Naive thymus-derived CD4-positive, alpha-beta T cell (primary cell): ENCODE measurements at regions not wholly inside any gene's neighbourhood (a gene's known extent, or its start where the extent isn't known, plus 50 kb on each side); places are given as distances from the start of the nearest gene placed in this dataset.

Experiments
- ATAC-seq: fragments of 150-1000 bp; cut with Tn5 transposase; 2 replicates; pipeline ENCODE4 v1.10.0; 2021; ENCODE audit warnings: mild to moderate bottlenecking, moderate library complexity
- CTCF ChIA-PET: fragments of 350-600 bp; sonication (Branson Sonifier 250); formaldehyde crosslinking; loops from one replicate; lab custom pipeline; 2021; ENCODE audit warnings: antibody characterized with exemption; lab: Charles Lee
- POLR2A ChIA-PET: fragments of 350-600 bp; sonication (Branson Sonifier 250); formaldehyde crosslinking; loops from one replicate; lab custom pipeline; 2021; ENCODE audit warnings: antibody characterized with exemption, inconsistent platforms; lab: Charles Lee
- DNase-seq, 9 donors: peaks; one replicate each; pipeline versions ENCODE4 v3.0.0 to v3.0.0-alpha.2; 2020 to 2022; ENCODE audit warnings: mixed read lengths in 1 of 9
- H3K27ac ChIP-seq: one replicate; pipeline ENCODE4 v1.7.0; 2013; ENCODE audit warnings: mild to moderate bottlenecking, low read depth, low read length, moderate library complexity
- H3K27me3 ChIP-seq, 2 donors: one replicate each; pipeline ENCODE4 v1.7.0; 2013; ENCODE audit warnings: low read length in 2 of 2, mild to moderate bottlenecking in 2 of 2, moderate library complexity in 2 of 2; ENCODE audit not compliant: control insufficient read depth in 2 of 2, insufficient read depth in 2 of 2
- H3K36me3 ChIP-seq, 3 experiments: 1 replicate in 2 of 3; 2 replicates in 1 of 3; pipeline ENCODE4 v1.7.0; 2013; ENCODE audit warnings: low read length in 3 of 3, mild to moderate bottlenecking in 3 of 3, moderate library complexity in 1 of 3; ENCODE audit not compliant: insufficient read depth in 3 of 3, control insufficient read depth in 2 of 3
- H3K4me1 ChIP-seq, 2 donors: one replicate each; pipeline ENCODE4 v1.7.0; 2013; ENCODE audit warnings: low read length in 2 of 2, mild to moderate bottlenecking in 2 of 2, moderate library complexity in 1 of 2; ENCODE audit not compliant: control insufficient read depth in 2 of 2, insufficient read depth in 2 of 2
- H3K4me3 ChIP-seq: 2 replicates; pipeline ENCODE4 v1.7.0; 2013; ENCODE audit warnings: mild to moderate bottlenecking, low read length
- H3K9me3 ChIP-seq, 3 experiments: 1 replicate in 2 of 3; 2 replicates in 1 of 3; pipeline ENCODE4 v1.7.0; 2013; ENCODE audit warnings: low read length in 3 of 3; ENCODE audit not compliant: control insufficient read depth in 2 of 3
- H3K27ac Mint-ChIP-seq, 9 donors: one replicate each; pipeline ENCODE4 v1.8.0; 2020 to 2022; ENCODE audit warnings: mixed read lengths in 9 of 9, mild to moderate bottlenecking in 8 of 9, moderate library complexity in 5 of 9, inconsistent platforms in 2 of 9
- H3K27me3 Mint-ChIP-seq, 5 donors: one replicate each; pipeline ENCODE4 v1.8.0; 2021 to 2022; ENCODE audit warnings: mixed read lengths in 5 of 5, mild to moderate bottlenecking in 1 of 5
- H3K36me3 Mint-ChIP-seq, 5 donors: one replicate each; pipeline ENCODE4 v1.8.0; 2020 to 2022; ENCODE audit warnings: mixed read lengths in 5 of 5, mild to moderate bottlenecking in 3 of 5, inconsistent platforms in 1 of 5
- H3K4me1 Mint-ChIP-seq, 7 donors: one replicate each; pipeline ENCODE4 v1.8.0; 2020 to 2022; ENCODE audit warnings: mixed read lengths in 7 of 7, mild to moderate bottlenecking in 3 of 7, inconsistent platforms in 1 of 7
- H3K4me3 Mint-ChIP-seq, 10 donors: one replicate each; pipeline ENCODE4 v1.8.0; 2020 to 2022; ENCODE audit warnings: mild to moderate bottlenecking in 10 of 10, mixed read lengths in 10 of 10, moderate library complexity in 6 of 10, inconsistent platforms in 2 of 10
- H3K9me3 Mint-ChIP-seq, 11 donors: one replicate each; pipeline ENCODE4 v1.8.0; 2020 to 2022; ENCODE audit warnings: mixed read lengths in 11 of 11, mild to moderate bottlenecking in 4 of 11, inconsistent platforms in 1 of 11, moderate library complexity in 1 of 11
- intact Hi-C, 2 donors: fragments of 100-400 bp; cut with micrococcal nuclease; formaldehyde crosslinking; loops; one replicate each; pipeline ENCODE4 v1.15.1; 2023

DNA sequence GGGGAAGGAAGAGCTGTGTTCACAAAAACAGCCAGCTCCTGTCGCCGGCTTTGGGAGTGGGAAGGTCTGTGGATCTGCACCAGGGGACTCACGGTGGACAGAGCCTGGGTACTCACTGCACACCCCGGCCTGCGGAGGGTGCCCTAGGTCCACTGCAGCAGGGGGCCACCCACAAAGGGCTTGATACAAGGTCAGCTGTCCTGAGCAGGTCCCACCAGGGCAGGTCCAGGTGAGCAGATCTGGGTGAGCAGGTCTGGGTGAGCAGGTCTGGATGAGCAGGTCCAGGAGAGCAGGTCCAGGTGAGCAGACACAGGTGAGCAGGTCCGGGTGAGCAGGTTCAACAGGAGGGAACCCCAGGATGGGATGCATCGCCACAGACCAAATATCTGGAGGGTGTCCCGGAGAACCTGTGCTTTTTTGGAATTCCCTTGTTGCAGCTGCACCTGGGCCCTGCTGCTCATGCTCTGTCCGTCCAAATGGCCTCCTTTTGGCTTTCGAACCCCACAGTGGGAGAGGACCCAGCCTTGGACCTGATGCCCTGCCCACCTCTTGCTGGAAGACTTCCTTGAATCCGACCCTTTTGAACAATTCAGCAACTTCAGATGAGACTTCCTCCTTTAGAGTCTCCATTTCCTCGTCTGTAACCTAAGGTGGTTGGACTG lies 485.3 kb downstream of the TBC1D22A start:
- no peak overlapping the region for H3K4me3 Mint-ChIP-seq
- peaks cover 3 to 63% (median 46%) of the 10 kb centered on the region in 5 donors for H3K27me3 Mint-ChIP-seq
- Histone ChIP-seq H3K4me3 (no peak overlapping the region), H3K27me3 (no peaks in the 10 kb centered on the region), H3K4me1 (no peaks in the 10 kb centered on the region), H3K36me3 (no peaks in the 10 kb centered on the region), H3K27ac (no peak overlapping the region), H3K9me3 (no peaks in the 10 kb centered on the region)
- H3K27ac Mint-ChIP-seq, result no peak overlapping the region
- DNase-seq (no peak), ATAC-seq (no peak)
- H3K36me3 Mint-ChIP-seq, result no peaks in the 10 kb centered on the region
- ChIA-PET POLR2A (no interaction called here), CTCF (no interaction called here)
- intact Hi-C loops, result no loop called here
- no peaks in the 10 kb centered on the region for H3K4me1 Mint-ChIP-seq
- H3K9me3 Mint-ChIP-seq, result peaks cover 0 to 18% (median 4%) of the 10 kb centered on the region in 11 donors

DNA sequence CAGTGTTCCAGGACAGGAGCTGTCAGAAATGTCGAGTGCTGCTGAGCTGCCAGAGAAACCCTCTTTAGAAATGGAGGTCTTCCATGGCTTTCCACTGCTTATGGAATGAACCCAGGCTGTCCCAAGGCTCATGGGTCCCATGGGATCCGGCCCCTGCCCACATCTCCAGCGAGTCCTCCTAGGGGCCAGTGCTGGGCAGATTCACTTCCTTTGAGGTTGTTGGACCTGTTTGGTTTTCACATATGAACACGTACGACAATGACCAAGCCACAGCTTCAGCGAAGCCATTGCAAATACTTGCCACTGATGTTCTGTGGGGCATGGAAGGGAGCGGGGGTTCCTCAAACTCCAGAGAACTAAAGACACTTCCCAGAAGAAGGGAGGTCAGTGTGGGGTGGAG lies 483.3 kb downstream of the TBC1D22A start:
- intact Hi-C loops, result no loop called here
- Mint-ChIP-seq H3K4me3 (no peak overlapping the region), H3K27me3 (peaks cover 5 to 66% (median 50%) of the 10 kb centered on the region in 5 donors), H3K27ac (no peak overlapping the region), H3K4me1 (no peaks in the 10 kb centered on the region), H3K9me3 (peaks cover 0 to 28% (median 6%) of the 10 kb centered on the region in 11 donors), H3K36me3 (no peaks in the 10 kb centered on the region)
- no peak for ATAC-seq
- no peak overlapping the region for H3K4me3 ChIP-seq
- H3K27ac ChIP-seq, result no peak overlapping the region
- no peak for DNase-seq
- H3K36me3 ChIP-seq, result no peaks in the 10 kb centered on the region
- no peaks in the 10 kb centered on the region for H3K9me3 ChIP-seq
- no peaks in the 10 kb centered on the region for H3K27me3 ChIP-seq
- POLR2A ChIA-PET, result no interaction called here
- CTCF ChIA-PET, result no interaction called here
- H3K4me1 ChIP-seq, result no peaks in the 10 kb centered on the region

DNA sequence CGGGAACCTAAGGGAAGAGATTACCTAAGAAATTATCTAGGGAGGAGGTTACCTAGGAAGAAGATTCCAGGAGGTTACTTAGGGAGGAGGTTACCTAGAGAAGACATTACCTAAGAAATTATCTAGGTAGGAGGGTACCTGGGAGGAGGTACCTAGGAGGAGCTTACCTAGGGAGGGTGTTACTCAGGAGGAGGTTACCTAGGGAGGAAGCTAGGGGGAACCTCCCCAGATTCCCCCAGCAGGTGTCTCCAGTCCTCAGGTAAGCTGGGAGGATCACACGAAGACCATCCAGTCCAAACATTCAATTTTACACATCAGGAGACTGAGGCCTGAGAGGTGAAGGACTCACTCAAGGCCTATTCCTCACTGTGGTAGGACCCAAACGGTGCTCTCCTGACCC lies 482.8 kb downstream of the TBC1D22A start:
- Mint-ChIP-seq H3K9me3 (peaks cover 0 to 28% (median 6%) of the 10 kb centered on the region in 11 donors), H3K4me1 (no peaks in the 10 kb centered on the region), H3K36me3 (no peaks in the 10 kb centered on the region), H3K4me3 (no peak overlapping the region), H3K27me3 (peaks cover 5 to 62% (median 51%) of the 10 kb centered on the region in 5 donors), H3K27ac (no peak overlapping the region)
- ChIA-PET CTCF (no interaction called here), POLR2A (no interaction called here)
- DNase-seq, result no peak
- H3K4me1 ChIP-seq, result no peaks in the 10 kb centered on the region
- H3K27me3 ChIP-seq, result no peaks in the 10 kb centered on the region
- no peak overlapping the region for H3K4me3 ChIP-seq
- no peaks in the 10 kb centered on the region for H3K9me3 ChIP-seq
- H3K36me3 ChIP-seq, result no peaks in the 10 kb centered on the region
- H3K27ac ChIP-seq, result no peak overlapping the region
- no peak for ATAC-seq
- intact Hi-C loops, result no loop called here

DNA sequence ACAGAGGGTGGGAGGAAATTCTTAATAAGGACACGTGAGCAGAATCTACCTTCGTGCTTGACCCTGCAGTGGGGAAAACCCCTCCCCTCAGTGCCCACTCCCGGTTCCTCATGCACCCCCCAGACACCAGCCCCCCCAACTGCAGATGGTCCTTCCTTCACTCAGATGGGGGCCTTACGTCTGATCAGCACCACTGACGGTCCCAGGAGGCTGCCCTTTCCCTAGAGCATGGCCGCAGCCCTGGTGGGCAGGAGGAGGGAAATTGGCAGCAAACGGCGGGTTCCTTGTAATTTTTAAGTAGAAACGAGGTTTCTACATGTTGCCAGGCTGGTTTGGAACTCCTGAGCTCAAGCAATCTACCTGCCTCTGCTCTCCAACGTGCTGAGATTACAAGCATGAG lies 477.7 kb downstream of the TBC1D22A start:
- Histone ChIP-seq H3K9me3 (no peaks in the 10 kb centered on the region), H3K4me3 (no peak overlapping the region), H3K36me3 (no peaks in the 10 kb centered on the region), H3K27ac (no peak overlapping the region), H3K4me1 (no peaks in the 10 kb centered on the region), H3K27me3 (no peaks in the 10 kb centered on the region)
- no peaks in the 10 kb centered on the region for H3K36me3 Mint-ChIP-seq
- intact Hi-C loops, result no loop called here
- H3K27me3 Mint-ChIP-seq, result peaks cover 5 to 34% (median 30%) of the 10 kb centered on the region in 5 donors
- H3K27ac Mint-ChIP-seq, result no peak overlapping the region
- no peak overlapping the region for H3K4me3 Mint-ChIP-seq
- ChIA-PET CTCF (no interaction called here), POLR2A (no interaction called here)
- H3K4me1 Mint-ChIP-seq, result no peaks in the 10 kb centered on the region
- ATAC-seq, result no peak
- no peak for DNase-seq
- H3K9me3 Mint-ChIP-seq, result peaks cover 0 to 28% (median 5%) of the 10 kb centered on the region in 11 donors

DNA sequence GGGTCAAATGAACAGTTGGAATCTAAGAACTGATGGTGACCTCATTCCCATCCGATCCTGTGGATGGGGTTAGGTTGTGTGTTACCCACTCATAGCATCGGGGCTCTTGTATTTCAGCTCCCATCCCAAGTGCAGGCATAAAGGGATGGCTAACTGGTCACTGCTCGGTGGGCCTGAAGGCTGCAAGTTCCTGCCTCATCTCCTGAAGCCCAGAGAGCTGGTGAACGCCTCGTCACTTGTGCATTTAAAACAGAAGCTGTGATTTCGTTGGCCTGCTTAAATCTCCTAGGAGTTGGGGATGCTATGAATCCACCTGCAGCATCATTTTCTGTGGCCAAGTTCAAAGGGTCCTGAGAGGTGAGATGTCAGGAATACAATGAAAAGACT lies 477.0 kb downstream of the TBC1D22A start:
- H3K4me1 Mint-ChIP-seq, result no peaks in the 10 kb centered on the region
- POLR2A ChIA-PET, result no interaction called here
- H3K4me3 ChIP-seq, result no peak overlapping the region

DNA sequence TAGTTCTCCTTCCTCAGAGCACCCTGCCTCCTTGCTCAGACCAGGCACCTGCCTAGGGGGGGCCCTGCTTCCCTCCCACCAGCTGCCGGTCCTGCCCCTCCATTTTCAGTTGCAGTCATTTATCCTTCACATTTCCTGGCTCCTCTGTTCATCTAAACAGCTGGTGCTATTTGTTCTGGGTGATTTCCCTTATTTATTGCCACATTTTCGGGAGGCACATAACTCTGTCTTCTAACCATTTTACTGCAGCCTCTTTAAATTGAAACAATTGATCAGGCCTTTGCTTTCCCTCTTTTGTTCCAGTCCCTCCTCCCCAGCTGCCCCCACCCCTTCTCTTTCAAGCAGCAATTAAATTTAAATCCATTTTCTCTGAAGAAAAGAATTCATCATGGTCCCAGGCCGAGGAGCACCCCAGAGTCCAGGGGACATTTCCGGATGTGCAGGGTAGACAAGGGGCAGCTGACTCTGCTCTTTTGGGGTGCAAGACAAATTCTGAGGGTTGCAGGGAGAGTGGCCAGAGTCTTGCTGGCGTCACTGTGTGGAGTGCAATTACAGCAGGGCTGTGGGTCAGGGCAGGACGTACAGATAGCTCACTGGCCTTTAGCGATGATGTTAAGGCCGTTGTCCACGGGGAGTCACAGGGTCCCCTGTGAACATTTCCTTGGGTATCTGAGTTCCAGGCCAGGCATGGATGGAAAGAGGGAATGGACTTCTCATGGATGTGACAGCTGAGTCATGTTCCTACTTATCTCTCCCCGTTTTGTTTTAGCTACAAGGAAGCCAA lies 476.4 kb downstream of the TBC1D22A start:
- H3K27ac ChIP-seq, result no peak overlapping the region
- H3K4me3 Mint-ChIP-seq, result no peak overlapping the region
- H3K4me1 ChIP-seq, result no peaks in the 10 kb centered on the region
- peaks cover 1 to 26% (median 22%) of the 10 kb centered on the region in 5 donors for H3K27me3 Mint-ChIP-seq
- no peak overlapping the region for H3K4me3 ChIP-seq
- DNase-seq (no peak), ATAC-seq (no peak)
- no peak overlapping the region for H3K27ac Mint-ChIP-seq
- intact Hi-C loops, result no loop called here
- POLR2A ChIA-PET, result no interaction called here
- H3K9me3 Mint-ChIP-seq, result peaks cover 0 to 21% (median 4%) of the 10 kb centered on the region in 11 donors
- no peaks in the 10 kb centered on the region for H3K36me3 ChIP-seq
- CTCF ChIA-PET, result no interaction called here
- no peaks in the 10 kb centered on the region for H3K9me3 ChIP-seq
- H3K4me1 Mint-ChIP-seq, result no peaks in the 10 kb centered on the region
- no peaks in the 10 kb centered on the region for H3K27me3 ChIP-seq
- no peaks in the 10 kb centered on the region for H3K36me3 Mint-ChIP-seq

More for the DNA sequence above, 477.0 kb downstream of the TBC1D22A start:
- intact Hi-C loops, result no loop called here
- ATAC-seq (no peak), DNase-seq (no peak)
- no peak overlapping the region for H3K4me3 Mint-ChIP-seq
- no peaks in the 10 kb centered on the region for H3K36me3 ChIP-seq
- H3K27me3 ChIP-seq, result no peaks in the 10 kb centered on the region
- H3K4me1 ChIP-seq, result no peaks in the 10 kb centered on the region
- H3K9me3 Mint-ChIP-seq, result peaks cover 0 to 27% (median 4%) of the 10 kb centered on the region in 11 donors
- no peaks in the 10 kb centered on the region for H3K36me3 Mint-ChIP-seq
- H3K27ac ChIP-seq, result no peak overlapping the region
- H3K9me3 ChIP-seq, result no peaks in the 10 kb centered on the region
- H3K27ac Mint-ChIP-seq, result no peak overlapping the region
- CTCF ChIA-PET, result no interaction called here
- H3K27me3 Mint-ChIP-seq, result peaks cover 5 to 30% (median 24%) of the 10 kb centered on the region in 5 donors
